Renal cortical epithelial cell (primary cell): ENCODE measurements at regions not wholly inside any gene's neighbourhood (a gene's known extent, or its start where the extent isn't known, plus 50 kb on each side); places are given as distances from the start of the nearest gene placed in this dataset.
"Not testable (repeated sequence)": the region's sequence is repeated elsewhere in the genome, so short reads cannot be mapped to it uniquely, and the experiment has no call there.

Experiments
- DNase-seq: peaks from one replicate; pipeline ENCODE4 v3.0.0-alpha.2; 2011; ENCODE audit warnings: low read depth

GRCh38 chr4:4666693-4667621, 125.1 kb upstream of the STX18 start:
- DNase-seq = no peak

- DNase-seq = no peak
Measured at GRCh38 chr4:4666187-4666586, 124.3 kb upstream of the STX18 start.

DNA sequence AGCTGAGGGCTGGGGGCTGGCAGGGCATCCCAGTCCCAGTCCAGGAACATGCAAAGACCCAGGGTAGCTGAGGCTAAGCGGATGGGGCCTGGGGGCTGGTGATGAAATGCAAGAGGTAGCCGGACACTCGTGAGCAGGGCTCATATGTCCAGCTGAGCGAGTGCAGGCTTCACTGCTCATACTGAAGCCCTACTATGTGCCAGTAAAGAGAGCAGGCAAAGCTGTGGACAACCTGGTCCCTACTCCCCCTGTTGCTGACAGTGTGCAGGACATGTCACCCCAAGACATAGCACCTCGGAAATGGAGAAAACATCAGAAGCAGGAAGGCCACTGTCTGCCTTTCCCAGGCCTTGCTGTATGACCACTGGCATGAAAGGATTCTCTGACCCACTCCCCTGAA, 122.4 kb upstream of the STX18 start:
- no peak for DNase-seq

GRCh38 chr4:4663028-4663427, 121.2 kb upstream of the STX18 start:
- no peak for DNase-seq

- DNase-seq = no peak
Measured at GRCh38 chr4:4662230-4662629, 120.4 kb upstream of the STX18 start.

- peak; percentile 78 for DNase-seq
Measured at GRCh38 chr4:4659871-4660651, 118.2 kb upstream of the STX18 start.

GRCh38 chr4:4658052-4658451, 116.2 kb upstream of the STX18 start:
- peak; percentile 7 for DNase-seq

DNA sequence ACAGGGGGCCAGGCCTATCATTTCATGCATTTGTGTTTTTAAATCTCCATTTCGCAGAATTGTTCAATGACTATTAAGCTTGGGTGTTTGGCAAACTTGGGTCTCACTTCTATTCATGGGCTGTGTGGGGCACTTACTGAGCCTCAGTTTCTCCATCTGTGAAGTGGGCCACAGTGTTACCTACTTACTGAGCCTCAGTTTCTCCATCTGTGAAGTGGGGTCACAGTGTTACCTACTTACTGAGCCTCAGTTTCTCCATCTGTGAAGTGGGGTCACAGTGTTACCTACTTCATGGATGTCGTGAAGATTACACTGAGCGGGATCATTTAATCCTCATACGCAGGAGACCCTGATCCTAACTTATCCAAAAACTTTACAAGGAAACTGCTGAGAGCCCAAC, 115.1 kb upstream of the STX18 start:
- no peak for DNase-seq

DNA sequence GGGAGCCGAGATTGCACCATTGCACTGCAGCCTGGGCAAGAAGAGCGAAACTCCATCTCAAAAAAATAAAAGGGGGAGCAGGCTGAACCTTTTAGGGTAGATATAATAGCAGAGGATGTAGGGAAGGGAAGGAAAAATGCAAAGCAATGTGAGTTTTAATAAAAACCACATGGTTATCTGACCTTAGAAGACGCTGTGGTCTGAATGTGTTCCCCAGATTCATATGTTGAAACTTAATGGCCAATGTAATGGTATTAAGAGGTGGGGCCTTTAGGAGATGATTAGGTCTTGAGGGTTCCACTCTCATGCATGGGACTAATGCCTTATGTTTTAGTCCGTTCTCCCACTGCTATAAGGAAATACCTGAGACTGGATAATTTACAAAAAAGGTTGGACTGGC, 114.1 kb upstream of the STX18 start:
- no peak for DNase-seq

DNA sequence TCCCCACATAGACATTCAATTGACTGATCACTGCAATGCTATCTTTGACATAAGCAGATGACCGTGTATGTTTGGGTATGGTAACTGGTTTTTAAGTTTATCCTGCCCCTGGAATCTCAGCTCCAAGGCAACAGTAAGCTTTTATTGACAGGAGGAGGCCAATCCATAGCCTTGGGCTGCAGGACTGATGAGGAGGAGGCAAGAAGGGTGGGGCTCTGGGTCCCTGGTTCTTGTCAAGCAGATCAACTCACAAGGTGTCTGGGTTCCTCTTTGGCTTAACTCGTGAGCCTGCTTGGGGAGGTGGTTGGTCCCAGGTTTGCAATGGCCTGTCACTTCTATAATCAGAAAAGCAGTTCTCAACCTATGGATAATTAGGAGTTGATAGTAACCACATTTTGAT, 113.2 kb upstream of the STX18 start:
- no peak for DNase-seq

DNA sequence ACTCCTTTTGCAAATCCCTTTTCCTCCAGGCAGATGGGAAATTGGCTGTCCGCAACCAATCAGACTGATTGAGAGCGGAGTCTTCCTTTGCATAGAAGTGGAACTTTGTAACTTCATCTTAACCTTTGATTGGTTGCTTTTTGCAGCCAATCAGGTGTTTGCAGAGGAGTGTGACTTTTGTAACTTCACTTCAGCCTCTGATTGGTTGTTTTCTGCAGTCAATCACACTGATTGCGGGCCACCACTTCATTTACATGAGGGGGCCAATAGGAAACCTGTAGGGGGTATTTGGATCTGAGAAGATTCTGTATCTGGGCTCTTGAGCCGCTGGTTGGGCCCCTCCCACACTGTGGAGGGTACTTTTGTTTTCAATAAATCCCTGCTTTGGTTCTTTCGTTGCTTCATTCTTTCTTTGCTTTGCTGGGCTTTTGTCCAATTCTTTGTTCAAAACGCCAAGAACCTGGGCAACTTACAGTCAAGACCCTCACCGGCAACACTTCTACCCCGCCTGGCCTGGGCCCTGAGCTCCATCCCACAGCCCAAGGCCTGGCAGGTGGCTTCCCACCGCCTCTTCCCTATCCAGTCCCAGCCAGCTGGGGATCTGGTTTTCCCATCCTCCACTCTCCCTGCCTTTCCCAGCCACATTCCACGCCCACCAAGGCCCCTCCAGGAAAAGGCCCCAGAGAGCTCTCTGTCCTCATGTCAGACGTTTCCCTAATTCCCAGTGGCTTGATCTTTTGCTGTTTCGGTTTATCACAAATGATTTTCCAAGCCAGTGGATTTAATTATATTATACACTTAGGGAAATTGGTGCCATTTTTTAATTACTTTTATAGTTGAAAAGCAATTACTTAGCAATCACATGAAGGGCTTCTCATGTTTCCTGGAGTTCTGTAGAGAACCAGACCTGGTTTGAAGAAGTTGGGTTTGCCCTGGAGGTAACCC, 110.2 kb upstream of the STX18 start:
- DNase-seq = no peak

- no peak for DNase-seq
Measured at GRCh38 chr4:4647041-4647440, 105.2 kb upstream of the STX18 start.

GRCh38 chr4:4645743-4646142, 103.9 kb upstream of the STX18 start:
- DNase-seq = no peak

DNA sequence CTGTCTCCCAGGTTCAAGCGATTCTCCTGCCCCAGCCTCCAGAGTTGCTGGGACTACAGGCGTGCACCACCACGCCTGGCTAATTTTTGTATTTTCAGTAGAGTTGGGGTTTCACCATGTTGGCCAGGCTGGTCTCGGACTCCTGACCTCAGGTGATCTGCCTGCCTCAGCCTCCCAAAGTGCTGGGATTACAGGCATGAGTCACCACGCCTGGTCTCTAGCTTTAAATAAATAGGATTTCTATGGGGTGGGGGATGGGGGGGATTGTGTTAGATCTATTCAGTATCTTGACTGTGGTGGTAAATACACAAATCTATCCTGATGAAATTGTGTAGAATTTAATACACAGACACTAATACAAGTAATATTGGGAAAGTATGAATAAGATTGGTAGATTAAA, 102.4 kb upstream of the STX18 start:
- not testable (repeated sequence) for DNase-seq

DNA sequence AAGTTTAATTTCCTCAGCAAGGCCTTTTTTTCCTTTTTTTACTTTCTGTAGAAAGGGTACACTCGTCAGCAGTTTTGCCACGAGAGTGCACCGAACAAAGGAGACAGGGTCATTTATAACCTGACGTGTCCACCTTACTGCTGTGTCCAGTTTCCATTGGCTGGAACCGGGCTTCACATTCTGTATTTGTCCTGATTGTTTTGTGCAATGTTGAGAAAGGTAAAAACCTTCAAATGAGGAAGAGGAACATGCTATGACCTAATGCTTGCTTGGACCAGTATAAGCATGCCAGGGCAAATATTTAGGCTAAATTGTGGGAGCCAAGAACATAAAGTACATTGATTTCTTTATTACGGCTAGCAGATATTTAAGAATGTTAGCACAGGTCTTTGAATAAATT, 101.9 kb upstream of the STX18 start:
- not testable (repeated sequence) for DNase-seq

DNA sequence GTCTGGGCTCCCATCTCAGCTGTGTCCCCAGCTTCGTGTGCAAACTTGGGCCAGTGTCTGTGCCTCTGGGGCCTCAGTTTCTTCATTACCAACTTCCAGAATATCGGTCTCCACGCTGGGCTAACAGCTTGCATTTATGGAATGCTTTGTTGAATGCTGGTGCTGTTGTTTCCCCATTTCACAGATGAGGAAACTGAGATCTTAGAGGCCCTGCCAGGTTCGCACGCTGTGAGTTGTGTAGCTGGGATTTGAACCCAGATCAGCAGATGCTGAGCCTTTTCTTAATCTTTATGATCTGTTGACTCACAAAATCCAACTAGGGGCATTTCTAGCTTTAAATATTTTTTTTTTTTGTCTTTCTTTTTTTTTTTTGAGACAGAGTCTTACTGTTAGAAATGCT, 101.5 kb upstream of the STX18 start:
- DNase-seq = no peak

GRCh38 chr4:4642496-4643000, 100.7 kb upstream of the STX18 start:
- no peak for DNase-seq

DNA sequence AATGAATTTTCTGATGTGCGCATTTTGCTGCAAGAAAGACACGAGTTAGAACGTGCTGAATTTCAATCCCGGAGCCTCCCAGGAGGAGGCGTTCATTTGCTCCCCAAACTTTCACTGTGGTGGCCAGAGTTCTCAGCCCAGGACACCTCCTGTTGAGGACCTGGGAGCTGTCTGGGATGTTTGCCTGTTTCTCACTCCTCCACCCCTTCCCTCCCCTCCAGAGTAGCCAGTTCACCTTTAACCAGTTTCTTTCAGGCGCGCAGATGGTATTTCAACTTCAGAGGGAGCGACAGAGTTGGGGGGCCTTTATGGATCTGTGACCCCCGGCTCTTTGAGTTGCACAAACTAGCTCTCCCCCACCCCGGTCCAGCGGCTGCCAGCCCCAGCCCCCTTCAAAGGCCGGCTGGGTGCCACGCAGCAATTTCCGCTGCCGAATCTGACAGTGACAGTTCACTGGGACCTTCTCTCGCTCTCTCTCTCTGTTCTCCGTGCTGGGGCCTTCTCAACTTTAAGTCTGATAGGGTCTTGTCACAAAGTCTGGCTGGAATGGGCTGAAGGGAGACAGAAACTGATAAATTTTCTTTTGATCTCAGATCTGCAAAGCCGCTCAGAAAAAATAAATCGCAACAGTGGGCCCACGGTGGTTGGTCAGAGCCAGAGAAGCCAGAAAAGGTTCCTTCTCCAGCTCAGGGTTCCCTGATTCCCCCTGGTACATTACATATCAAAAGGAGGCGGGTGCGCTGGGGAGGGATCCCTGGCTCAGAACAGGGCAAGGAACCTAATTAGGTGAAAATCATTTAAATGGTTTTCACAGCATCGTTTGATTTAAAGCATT, 100.0 kb upstream of the STX18 start:
- no peak for DNase-seq

GRCh38 chr4:4641254-4641653, 99.4 kb upstream of the STX18 start:
- no peak for DNase-seq

GRCh38 chr4:4640692-4641091, 98.8 kb upstream of the STX18 start:
- DNase-seq = no peak

DNA sequence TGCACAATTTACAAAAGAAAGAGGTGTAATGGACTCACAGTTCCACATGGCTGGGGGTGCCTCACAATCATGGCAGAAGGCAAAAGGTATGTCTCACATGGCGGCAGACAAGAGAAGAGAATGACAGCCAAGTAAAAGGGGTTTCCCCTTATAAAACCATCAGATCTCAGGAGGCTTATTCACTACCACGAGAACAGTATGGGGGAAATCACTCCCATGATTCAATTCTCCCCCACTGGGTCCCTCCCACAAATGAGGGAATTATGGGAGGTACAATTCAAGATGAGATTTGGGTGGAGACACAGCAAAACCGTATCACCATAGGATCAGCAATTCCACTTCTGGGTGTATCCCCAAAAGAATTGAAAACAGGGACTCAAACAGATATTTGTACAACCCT, 97.5 kb upstream of the STX18 start:
- no peak for DNase-seq
